GM04504 (cell line): ENCODE measurements at regions not wholly inside any gene's neighbourhood (a gene's known extent, or its start where the extent isn't known, plus 50 kb on each side); places are given as distances from the start of the nearest gene placed in this dataset.
A peak's percentile ranks its signal among the peaks of the same experiment; 100 is the strongest.

ENCODE experiments used
- DNase-seq: peaks from one replicate; pipeline ENCODE4 v3.0.0-alpha.2; 2012; ENCODE audit warnings: low read depth

DNA sequence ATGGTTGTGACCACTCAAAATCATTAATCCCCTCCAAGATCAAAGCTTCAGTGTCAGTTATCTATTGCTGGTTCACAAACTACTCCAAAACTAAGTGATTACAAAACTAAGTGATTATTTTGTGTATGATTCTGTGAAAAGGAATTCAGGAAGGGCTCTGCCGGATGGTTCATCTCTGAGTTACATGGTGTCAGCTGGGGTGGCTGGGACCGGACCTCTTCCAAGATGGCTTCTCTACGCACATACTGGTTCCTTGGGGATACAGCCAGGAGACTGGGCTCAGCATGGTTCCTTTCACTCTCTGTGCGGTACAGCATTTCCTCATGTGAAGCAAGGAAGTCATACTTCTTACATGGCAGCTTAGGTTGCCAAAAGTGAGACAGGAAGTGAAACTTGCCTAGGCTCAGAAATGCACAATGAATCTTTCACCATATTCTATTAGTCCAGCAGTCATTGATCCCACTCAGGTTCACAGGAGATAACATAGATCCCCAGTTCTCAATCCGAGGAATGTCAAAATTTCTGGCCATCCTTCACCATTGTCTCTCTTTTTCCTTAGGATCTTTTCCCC is 97.9 kb upstream of the IRX6 start:
- no peak for DNase-seq

DNA sequence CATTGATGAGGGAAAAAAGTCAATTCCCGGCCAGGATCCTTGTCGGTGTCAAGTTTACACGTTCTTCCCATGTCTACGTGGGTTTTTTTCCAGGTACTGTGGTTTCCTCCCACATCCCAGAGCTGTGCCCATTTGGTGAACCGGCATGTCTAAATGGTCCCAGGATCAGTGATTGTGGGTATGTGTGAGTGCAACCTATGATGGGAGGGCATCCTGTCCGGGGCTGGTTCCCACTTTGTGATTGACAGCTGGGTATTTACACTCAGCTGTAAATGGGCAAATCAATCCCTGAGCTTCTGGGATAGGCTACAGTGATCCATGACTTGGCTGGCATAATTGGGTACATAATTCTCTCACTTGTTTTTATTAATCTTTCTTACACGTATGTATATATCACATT is 91.2 kb upstream of the IRX6 start:
- DNase-seq = no peak

DNA sequence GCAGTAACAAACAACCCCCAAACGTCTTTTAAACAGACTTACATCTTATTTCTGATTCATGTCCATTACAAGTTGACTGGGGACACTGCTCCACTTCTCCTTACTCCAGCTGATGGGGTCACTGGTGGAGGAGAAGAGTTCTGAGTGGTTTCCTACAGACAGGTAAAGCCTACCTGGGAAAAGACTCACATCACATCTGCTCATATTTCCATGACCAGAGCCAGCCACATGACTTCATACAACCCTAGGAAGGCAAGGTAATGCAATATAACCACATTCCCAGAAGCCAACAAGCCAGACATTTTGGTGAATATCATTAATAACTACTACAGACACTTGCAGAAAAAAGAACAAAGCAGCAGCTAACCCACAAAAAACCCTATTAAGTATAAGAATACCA is 90.5 kb upstream of the IRX6 start:
- DNase-seq = no peak

DNA sequence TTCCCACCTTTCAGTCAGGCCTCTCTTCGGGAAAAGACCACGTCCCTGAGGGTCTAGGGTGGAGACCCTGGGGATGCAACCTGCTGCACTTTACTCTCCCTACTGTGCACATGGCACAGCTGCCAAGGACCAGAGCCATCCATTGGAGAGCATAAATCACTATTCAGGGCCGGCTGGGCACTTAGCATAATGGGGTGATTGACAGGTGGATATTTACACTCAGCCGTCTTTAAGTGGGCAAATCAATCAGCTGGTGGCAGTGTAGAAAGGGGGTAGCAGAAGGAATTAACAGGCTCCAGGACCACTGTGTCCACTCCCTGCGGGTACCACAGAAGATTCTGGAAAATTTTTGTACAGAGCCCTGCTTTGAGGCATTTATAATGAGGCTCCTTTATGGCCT is 87.3 kb upstream of the IRX6 start:
- no peak for DNase-seq

DNA sequence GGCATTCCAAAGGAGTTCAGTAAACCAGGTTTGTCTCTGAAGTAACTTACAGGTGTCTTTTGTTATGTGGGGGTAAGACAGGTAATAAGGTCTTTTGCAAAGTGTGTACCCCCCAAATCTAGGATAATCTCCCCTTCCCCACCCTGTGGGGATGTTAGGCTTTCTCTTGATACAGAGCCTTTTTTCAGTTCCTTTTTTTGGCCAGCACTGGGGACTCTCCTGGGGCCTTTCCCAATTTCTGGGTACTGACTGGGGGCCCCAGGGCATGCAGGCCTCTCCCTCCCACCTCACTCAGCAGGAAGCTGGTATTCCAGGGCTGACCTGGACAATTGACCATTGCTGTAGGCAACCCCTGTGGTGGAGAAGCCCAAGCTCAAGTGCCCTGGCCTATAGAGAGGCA is 84.3 kb upstream of the IRX6 start:
- no peak for DNase-seq

DNA sequence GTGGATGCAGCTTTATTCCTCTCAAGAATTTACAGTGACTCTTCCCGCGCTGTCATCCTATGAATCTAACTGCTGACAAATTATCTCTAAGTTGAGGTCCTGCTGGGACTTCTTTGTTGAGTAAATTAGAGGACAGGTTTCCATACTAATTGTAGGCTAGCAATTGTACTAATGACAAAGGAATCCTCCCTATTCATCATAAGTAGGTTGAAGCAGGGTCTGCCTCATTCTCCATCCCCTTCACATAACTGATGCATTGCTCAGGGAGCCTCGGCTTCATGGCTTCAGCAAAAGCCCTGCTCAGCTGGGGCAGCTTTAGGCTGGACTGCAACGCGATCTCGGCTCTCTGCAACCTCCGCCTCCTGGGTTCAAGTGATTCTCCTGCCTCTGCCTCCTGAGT is 83.1 kb upstream of the IRX6 start:
- no peak for DNase-seq

DNA sequence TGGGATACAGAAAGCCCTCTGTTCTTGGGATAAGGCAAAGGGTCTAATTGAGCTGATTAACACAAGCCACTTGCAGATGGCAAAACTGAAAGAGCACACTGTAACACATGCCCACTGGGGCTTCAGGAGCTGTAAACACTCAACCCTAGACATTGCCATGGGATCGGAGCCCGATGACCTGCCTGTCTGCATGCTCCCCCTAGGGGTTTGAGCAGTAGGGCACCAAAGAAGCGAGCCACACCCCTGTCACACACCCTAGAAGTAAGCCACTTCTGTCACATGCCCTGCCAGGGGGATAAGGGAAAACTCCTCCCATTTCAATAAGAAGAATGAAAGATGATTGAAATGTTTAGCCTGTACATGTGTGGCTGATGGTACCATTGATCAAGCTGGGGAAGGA is 81.3 kb upstream of the IRX6 start:
- no peak for DNase-seq

DNA sequence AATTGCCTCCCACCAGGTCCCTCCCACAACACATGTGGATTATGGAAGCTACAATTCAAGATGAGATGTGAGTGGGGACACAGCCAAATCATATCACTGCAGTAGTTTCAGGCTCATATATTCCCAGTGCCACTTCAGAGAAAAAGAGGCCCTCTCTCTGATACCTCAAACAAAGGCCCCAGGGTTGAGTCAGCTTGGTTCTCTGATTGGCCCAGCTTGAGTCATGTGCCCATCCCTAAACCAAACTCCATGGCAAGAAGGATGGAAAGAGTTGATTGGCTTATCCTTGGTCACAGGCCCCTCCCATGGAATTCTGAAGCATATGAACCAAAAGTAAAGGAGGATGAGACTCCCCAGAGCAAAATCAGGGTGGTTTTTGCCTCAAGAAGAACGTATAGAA is 75.9 kb upstream of the IRX6 start:
- no peak for DNase-seq

DNA sequence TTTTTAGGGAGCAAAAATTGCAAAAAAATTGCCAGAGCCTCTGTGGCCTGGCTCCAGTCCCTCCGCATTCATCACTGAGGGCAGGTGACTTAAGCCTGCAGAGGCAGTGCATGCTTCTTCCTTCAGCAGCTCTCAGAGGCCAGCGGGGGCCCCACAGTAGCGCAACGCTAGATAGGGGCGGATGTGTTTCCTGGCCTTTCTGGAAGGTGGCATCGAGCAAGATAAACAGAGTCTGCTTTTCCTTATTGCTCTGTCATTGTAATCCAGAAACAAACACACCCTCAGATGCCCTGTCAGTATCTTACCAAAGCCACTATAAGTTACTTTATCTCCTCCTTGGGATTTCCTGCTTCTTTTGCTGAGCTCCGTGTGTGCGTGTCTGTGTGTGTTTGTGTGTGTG is 75.5 kb upstream of the IRX6 start:
- no peak for DNase-seq

DNA sequence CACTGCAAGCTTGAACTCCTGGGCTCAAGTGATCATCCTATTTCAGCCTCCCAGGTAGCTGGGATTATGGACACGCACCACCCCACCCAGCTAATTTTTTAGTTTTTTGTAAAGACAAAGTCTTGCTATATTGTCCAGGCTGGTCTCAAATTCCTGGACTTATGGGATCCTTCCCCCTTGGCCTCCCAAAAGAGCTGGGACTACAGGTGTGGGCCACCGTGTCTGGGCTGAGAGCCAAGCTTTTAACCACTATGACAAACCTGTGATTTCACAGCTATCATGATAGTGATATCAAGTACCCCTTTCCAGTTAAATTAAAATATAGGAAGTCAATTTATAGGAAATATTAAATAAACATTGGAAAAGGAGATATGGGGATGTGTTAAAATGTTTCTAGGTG is 74.6 kb upstream of the IRX6 start:
- DNase-seq = no peak

DNA sequence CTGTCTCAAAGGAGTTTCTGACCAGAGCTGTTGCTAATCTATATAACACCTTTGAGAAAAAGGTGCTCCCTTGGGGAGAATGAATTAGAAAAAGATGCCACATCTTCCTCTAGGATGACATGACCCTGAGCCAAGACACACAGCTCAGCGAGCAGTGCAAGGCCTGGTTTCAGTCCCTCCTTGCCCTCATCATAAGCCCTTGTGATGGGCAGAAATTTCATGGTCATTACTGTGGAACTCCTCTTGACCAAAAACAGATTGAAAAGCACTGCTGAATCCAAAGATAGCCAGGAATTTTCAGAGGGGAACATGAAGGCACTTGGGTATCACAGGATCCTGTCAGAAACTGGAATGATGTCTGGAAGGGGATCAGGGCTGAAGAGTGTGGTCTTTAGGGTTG is 74.1 kb upstream of the IRX6 start:
- no peak for DNase-seq

DNA sequence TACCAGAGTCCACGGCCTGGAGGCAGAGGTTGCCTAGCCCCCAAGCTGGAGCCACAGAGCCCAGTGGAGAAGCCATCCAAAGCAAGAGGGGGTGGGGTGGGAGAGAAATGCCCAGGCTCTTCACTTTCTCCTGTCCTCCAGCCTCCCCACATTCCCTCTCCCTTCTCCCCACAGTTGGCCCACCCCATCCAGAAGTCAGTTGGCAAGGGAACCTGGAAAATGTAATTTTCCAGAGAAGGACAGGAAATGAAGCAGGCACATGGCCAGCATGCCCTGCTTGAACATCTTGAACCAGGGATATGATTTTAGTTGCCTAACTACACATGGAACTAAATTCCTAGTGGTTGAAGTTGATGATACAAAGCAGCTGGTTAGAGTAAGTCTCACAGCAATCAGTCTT is 73.3 kb upstream of the IRX6 start:
- peak; percentile 10 for DNase-seq

DNA sequence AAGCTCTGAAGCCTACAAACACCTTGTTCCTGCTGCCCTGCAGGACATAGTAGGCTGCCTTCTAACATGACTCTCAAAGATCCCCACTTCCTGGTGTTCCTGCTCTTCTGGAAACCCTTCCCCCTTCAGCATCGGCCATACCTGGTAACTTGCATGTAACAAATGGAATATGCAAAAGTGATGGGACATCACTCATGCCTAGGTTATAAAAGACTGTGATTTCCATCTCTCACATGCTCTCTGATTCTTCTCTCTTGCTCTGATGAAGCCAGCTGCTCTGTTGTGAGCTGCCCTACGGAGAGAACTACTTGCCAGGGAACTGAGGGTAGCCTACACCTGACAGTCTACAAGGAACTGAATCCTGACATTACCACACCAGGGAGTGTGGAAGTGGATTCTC is 72.9 kb upstream of the IRX6 start:
- DNase-seq = no peak

DNA sequence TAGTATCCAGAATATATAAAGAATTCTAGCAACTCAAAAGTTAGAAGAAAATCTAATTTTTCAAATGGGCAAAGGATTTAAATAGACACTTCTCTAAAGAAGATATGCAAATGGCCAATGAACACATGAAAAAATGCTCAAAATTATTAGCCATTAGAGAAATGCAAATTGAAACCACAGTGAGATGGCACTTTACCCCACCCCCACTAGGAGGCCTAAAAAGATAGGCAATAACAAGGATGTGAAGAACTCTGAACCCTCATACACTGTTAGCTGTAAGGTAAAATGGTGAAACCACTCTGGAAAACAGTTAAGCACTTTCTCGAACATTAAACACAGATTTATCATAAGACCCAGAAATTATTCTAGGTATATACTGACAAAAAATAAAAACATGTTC is 71.4 kb upstream of the IRX6 start:
- DNase-seq = no peak

DNA sequence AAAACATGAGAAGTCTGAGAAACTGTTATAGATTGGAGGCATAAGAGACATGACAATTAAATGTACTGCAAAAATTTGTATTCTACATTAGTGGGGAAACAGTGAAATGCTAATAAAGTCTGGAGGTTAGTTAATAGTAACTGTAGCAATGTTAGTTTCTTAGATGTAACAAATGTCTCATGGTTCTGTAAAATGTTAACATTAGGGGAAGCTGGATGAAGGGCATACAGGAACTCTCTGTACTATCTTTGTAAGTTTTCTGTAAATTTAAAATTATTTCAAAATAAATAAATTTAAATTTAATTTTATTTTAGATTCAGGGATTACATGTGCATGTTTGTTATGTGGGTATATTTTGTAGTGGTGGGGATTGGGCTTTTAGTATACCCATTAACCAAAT is 70.0 kb upstream of the IRX6 start:
- no peak for DNase-seq

DNA sequence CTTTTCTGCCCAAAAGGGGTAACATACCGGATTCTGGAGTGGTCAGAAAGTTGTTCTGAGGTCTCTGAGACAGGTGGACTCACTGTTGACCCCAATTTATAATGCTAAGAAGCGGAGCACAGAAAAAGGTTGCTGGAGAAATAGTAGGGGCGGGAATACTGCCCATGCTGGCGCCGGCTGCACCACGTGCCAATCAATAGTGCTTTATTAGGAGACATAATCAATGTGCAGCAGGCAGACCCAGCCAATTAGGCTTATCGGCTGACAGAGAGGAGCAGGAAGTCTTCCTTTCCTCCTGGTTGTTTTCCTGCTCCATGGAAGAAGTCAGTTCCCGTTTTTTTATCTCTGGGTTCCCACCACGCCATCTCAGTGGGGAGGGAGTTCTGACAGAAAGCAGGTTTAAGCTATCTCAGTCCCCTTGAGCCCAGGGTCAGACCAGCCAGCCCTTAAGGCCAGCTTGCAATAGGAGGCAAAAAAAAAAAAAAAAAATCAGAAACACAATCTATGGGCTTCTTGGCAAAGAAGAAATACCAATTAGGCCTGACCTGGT is 68.2 kb upstream of the IRX6 start:
- DNase-seq = no peak

DNA sequence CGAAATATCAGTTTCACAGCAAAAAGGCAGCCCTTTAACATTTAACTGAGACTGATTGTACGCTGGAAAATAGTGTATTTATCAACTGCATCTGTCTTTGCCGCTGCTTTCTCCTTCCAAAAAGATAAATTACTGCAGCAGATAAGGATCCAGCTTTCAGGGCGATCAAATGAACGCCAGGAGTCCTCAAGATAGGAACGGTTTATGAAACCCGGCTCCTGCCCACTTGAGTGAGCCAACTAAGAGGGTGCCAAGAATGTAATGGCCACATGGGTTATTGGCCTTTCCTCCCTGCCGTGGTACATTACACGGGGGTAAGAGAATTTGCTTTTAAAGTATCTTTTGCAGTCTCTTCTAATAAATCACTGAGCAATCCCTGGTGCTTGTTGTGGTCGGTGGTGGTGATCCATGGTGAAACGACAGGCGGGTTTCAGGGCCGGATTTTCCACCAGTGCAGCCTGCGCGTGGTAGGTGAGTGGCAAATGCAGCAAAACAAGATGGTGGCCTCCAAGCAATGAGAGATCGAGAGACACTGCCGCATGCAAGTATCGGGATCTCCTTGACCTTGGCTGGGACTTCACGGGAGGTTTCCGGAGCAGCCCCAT is 67.5 kb upstream of the IRX6 start:
- DNase-seq = no peak

DNA sequence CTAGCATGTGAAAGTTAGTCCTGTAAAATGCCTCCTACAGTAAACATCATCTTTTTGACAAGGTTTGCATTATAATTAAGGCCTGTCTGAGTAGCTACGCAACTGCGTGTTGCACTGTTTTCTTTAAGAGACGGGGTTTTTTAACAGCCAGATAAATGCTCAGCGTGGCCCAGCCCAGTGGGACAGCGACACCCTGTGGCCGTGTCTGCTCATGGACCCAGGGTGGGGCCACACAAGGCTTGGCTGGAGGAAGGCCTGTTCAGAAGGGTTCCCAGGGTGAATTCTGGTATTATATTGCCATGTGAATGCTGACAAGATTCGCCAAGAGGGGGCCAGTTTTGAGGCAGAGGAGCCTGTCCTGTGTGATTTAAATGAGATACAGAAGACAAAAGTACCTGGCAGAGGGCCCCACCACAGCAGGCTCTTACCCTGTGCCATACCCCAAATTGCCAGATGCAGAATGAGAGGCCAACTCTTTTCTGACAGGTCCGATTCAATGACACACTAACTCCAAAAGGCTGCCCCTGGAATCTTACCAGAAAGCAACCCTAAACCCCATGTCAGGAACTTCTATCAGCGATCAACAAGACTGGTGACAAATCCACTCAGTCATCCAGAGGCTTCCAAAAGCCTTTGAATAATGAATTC is 65.9 kb upstream of the IRX6 start:
- DNase-seq = peak; percentile 48

DNA sequence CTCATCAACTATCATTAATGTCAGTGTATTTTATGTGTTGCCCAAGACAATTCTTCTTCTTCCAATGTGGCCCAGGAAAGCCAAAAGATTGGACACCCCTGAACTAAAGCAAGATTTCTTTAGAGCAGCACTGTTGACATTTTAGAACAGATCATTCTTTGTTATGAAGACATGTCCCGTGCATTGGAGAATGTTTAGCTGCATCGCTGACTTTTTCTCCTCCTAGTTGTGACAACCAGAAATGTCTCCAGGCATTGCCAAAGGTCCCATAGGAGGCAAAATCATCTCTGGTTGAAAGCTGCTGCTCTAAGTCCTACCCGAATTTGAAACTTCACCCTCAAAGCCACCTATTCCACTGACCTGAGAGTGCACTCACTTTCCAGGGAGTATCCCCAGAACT is 62.7 kb upstream of the IRX6 start:
- no peak for DNase-seq

DNA sequence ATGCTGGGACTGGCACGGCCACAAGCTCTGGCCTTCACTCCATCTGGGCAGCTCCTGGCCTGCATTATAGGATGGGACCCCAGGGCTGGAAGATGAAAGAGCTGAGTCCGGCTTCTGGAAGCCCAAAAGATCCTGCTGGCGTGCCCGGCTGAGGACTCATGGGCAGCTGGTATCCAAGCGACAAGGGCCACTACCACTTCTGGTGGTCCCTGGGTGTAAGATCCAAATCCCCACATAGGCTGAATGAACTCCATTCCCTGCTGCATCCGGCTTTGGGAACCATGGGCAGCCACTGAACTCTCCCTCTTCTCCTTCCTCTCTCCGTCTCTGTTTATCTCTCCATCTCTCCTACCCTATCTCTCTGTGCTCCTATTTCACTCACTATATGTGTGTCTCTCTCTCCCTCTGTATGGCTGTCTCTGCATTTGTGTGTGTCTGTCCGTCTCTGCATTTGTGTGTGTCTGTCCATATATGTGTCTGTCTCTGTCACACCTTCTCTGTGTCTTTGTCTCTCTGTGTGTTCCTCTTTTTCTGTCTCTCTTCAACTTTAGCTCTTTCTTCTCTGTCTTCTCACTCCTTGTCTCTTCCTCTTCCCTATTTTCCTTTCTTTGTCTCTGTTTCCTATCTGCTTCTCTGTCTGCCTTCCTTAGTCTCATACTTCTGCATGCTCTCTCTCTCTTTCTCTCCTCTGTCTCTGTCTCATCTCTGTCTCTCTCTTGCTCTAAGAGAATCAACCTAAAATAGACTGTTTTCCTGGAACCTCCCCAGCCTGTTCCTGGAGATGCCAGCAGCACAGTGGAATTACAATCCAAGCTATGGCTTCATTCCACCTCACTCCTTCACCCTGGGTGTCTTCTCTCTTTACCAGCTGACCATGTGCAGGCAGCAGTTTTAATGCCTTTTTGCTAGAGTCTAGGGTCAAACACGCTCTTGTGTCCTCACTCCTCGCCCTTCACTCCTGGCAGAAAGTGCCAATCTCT is 60.4 kb upstream of the IRX6 start:
- no peak for DNase-seq

DNA sequence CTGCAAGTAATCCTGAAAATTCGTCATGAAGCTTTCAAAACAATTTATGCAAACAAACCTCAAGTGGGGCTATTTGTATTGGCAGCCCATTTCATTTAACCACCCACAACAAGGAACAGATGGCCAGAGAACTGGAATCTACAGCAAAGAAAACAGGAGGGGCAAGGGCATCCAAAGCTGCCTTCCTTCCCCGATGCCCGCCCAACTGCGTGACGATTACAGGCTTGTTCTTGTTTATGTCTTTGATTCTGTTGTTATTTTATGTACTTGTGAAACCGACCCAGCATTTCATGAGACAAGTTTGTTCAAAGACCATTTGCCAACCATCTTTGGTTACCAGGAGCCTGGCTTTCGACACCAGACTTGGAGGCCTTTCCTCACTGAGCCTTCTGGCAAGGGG is 59.1 kb upstream of the IRX6 start:
- DNase-seq = no peak

DNA sequence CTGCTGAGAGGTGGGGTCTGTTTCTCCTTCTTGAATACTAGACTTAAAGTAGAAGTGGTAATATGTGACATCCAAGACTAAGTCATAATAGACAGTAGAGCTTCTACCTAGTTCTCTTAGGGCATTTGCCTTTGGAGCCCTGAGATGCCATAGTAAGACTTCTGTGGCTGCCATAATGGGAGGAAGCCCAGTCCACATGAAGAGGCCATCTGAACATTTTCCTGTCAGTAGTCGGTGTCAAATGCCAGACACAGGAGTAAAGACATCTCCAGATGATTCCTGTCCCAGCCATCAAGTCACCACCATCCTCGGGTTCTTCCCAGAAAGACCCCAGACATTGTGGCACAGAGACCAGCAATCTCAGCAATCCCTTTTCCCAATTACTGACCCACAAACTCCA is 58.1 kb upstream of the IRX6 start:
- no peak for DNase-seq
